ENCODE measurements at regions not wholly inside any gene's neighbourhood (a gene's known extent, or its start where the extent isn't known, plus 50 kb on each side); places are given as distances from the start of the nearest gene placed in this dataset.

DNA sequence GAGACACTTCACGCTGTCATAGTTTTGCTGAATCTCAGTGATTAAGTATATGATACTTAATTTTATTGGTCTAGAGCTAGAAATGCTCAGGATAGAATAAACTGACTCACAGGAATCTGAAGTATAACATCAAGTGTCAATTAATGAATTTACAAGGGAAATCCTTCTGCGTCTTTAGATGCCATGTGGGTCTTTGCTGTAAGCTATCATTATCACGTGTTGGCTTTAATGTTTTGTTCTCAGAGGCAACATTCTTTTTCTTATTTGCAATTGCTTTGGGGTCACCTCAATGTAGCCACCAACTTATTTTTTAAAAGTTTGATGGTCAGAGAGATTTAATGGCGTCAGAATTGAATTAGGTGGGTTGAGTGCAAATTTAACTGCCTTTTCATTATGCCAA is 680.1 kb upstream of the PTBP2 start:
- DNase-seq (ENCODE audit: extremely low read depth in 1 of 2, low read depth in 1 of 2): no peak

DNA sequence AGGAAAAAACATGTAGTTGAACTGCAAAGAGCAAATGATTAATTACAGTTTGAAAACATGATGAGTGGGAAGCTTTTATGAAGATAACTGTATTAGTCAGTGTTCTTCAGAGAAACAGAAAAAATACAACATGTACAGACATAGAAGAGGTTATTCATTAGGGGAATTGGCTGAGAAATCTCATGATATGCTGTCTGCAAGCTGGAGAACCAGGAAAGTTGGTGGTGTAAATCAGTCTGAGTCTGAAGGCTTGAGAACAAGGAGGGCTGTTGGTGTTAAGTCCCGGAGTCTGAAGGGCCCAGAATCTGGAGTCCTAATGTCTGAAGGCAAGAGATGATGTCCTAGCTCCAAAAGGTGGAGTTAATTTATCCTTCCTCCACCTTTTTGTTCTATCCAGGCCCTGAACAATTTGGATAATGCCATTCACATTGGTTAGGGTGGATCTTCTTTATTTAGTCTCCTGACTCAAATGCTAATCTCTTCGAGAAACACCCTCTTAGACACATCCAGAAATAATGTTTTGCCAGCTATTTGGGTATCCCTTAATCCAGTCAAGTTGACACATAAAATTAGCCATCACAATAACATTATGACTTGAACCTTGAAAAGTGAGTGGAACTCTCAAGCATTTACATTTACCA is 672.9 kb upstream of the PTBP2 start:
- DNase-seq (ENCODE audit: extremely low read depth in 1 of 2, low read depth in 1 of 2): no peak

DNA sequence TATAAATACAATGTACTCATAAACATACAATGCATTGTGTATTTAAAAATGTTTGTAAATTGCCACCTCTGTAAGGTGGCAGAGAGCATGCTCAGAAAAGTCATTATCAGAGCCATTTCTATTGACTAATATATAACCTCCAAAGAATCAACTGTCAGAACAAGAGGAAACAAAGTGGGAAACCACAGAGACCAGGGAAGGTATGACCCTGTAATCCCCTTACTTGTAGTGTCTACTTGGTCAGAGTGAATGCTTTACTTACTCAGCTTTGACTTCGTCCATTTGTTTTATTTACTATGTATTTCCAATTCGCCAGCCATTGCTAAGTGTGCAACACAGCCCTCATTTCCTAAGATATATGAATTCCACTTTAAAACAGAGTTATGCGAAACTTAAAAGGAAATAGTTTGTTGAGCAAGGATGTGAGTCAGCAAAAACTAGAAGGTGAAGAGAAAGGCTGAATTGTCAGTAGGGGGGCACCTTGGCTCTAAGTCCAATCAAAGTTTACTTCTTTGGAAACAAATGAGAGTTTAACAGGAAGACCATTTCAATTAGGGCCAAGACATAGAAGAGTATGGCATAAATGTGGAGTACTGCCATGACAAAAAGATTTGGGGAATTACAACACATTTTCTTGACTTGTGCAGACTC is 671.7 kb upstream of the PTBP2 start:
- DNase-seq (ENCODE audit: extremely low read depth in 1 of 2, low read depth in 1 of 2): no peak

DNA sequence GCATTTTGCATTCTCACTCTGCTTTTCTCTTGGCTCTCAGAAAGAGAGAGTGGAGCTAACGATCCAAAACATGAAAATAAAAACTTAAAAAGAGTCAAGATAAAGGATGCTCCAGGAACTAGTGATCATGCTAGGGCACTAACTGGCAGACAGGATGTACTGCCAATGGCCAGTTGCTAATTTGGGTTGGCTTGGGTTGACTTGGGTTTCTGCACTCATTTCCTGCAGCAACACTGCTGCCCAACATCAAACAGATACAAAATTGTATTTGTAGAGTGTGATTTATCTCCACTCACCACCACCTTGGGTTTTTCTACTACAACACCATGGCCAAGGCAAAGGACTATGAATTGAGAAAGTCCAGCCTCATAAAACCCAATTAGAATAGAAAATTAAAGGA is 662.3 kb upstream of the PTBP2 start:
- no peak for DNase-seq (ENCODE audit: extremely low read depth in 1 of 2, low read depth in 1 of 2)

DNA sequence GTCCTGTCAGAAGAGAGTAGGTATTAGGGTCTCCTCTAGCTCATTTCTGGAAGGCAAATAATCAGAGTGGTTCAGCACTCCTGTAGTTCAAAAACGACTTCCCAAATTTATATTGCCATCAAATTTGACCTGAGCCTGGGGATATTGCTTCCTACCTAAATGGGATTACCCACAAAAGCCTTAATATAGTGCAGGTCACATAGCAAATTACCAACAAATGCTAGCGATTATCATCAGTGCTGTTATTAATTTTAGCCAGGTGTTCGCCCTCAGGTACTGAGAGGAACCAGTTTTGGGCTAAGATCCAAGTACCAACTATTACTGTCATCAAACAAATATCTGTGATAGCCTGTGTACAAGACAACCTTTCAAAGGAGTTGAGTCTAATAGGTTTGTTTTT is 661.8 kb upstream of the PTBP2 start:
- no peak for DNase-seq (ENCODE audit: extremely low read depth in 1 of 2, low read depth in 1 of 2)

DNA sequence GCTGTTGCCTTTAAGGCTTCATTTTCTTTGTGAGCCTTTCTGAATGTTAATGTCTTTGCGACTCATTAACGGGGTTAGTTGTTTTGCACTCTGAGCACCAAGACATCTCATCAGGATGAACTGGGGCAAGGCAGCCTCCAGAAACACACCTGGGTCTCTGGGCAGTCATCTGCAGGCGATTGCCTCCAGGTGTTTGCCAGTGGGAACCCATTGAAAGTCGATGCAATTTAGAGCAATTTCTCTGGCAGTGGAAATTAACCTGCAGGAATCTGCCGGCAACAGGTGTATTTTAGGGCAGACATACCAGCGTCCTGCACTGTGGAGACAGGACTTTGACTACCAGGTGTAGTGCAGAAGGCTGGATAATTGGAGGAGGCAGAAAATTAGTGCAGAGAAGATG is 661.0 kb upstream of the PTBP2 start:
- no peak for DNase-seq (ENCODE audit: extremely low read depth in 1 of 2, low read depth in 1 of 2)

DNA sequence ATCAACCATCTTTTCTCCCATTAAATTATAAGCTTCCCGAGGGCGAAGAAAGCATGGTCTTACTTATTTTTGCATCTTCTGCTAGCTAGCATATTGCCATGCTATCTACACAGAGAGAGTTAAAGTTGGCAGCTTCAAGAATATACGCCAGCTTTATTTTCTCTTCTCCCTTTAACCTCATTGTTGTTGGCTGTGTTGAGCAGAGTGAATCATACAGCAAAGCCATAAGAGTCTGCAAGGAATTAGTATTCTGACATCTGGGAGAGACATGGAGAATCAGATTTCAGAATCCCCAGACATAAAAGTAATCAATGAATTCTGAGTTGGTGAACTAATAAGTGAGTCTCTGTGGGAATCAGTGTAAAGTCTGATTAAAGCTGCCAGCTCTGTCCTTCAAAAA is 649.6 kb upstream of the PTBP2 start:
- DNase-seq (ENCODE audit: extremely low read depth in 1 of 2, low read depth in 1 of 2): no peak

DNA sequence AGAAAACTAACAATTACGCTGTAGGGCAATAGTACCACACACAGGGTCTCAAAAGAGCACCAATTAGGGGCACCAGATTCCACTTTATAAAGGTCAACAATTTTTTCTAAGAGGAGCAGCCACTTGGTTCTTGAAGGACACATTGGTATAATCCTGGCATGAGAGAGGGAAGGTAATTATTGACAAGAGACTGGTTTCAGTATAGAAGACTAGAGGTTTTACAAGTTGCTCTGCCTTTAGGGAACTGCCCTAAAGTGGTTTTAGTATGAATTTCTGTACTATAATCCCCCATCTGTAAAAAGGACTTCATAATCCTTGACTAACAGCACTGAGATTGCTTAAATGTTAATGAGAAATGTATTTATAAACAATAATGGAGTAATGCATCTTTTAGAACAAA is 648.5 kb upstream of the PTBP2 start:
- no peak for DNase-seq (ENCODE audit: extremely low read depth in 1 of 2, low read depth in 1 of 2)

DNA sequence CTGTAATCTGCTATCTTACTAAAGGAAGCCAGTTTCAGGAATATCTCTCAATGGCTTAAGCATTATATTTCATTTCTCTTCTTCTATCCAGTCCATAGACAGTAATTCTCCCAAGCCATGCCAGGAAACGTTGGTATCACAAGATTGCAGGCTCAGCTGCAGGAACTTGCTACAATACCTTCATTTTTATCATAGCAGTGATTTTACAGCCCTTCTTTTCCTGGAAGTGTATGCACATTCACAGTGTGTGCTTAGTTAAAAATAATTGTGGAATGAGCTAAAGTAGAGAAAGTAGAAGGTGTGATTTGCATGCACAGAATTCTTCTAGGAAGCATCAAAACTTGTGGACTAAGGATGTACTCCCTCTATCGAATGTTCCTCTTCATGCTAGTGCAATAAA is 647.2 kb upstream of the PTBP2 start:
- no peak for DNase-seq (ENCODE audit: extremely low read depth in 1 of 2, low read depth in 1 of 2)

DNA sequence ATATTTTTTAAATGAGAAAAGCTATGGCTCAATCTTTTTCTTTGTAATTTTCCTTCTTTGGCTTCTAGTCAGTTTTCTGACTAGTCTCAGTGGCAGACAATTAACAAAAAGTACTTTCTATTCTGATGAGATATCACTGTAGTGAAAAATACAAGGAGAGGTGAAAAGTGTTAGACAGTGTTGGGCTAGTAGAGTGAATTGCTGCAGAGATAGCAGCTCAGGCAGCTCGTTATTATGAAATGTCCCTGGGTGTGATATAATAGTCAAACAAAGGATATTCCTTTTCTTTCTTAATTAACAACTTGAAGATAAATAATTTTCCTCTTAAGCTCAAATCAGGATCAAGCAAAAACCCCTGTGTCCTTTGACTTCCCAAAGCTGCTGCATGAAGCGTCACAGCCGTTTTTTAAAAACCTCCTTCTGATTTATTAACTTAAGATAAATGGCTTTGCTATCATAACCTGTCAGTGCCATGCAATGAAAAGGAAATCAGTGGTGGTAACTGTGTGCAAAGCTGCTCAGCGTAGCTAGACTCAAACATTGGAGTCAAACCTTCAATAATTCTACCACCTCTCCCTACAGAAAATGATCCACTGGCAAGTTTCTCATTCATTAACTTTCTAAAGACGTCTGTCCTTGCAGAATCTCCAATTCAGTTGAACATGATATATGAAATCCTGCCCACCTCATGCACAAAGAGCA is 646.6 kb upstream of the PTBP2 start:
- DNase-seq (ENCODE audit: extremely low read depth in 1 of 2, low read depth in 1 of 2): no peak

DNA sequence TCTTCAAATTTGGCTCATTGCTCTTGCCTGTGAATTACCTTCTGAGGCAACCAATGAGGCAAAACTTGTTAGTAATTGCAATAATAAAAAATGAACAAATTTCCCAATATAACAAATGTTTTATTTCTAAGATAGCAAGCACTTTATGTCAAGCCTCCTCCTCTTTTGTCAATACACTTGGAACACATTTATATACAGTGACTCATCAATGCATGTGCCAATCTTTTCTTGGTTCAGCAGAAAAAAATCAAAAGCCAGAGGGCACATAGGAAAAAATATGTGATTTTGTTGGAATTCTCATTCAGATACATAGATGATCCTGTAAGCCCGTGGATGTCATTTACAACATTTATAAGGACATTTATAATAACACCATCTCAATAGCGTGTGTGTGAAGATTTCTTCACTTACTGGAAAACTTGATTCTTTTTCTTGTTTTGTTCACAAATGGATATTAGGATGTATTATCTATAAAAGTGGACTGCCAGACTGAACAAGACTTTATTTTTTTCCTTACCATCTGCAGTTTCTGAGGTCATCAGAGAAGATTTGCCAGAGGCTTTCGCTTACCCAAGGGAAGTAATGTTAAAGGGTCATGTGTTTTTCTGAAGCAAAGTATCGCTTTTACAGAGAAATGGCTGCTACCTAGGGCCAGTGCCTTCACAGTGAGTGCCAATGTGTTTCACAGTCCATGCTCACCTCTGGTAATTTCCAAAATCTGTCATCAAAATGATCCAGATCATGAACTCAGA is 645.7 kb upstream of the PTBP2 start:
- DNase-seq (ENCODE audit: extremely low read depth in 1 of 2, low read depth in 1 of 2): no peak

DNA sequence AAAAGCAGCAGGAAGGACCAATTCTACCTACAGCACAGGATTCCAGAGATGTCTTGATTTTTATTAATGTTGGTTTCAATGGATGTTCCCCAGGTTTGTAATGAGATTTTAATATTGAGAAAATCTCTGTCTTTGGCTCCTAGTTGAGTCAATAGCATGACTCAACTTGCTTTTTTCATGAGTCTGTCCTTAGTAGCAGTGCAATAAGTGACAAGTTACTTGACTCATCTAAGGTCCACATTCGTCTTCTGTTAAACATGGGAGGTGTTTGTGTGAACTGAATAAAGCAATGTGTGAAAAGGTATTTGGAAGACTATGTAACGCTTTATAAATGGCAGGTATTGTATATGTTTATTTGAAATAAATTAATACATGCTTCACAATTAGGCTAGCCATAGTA is 645.0 kb upstream of the PTBP2 start:
- no peak for DNase-seq (ENCODE audit: extremely low read depth in 1 of 2, low read depth in 1 of 2)

DNA sequence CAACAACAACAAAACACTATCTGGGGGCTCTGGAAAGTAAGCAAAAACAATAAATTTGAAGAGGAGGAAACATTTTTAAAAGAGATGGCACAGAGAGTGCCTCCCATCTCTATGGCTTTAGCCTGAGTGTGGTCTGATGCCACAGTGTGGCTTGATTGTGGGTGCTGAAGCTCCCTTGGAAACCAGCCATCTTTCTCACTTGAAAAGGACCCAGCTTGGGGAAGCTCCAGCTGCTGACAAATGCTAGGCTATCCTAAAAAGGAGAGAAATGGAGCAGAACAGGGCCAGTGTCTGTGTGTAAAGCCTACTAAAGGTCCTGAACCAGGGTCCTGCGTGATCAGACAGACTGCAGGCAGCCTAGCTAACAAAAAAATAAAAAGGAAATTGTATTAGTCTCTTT is 642.0 kb upstream of the PTBP2 start:
- no peak for DNase-seq (ENCODE audit: extremely low read depth in 1 of 2, low read depth in 1 of 2)

DNA sequence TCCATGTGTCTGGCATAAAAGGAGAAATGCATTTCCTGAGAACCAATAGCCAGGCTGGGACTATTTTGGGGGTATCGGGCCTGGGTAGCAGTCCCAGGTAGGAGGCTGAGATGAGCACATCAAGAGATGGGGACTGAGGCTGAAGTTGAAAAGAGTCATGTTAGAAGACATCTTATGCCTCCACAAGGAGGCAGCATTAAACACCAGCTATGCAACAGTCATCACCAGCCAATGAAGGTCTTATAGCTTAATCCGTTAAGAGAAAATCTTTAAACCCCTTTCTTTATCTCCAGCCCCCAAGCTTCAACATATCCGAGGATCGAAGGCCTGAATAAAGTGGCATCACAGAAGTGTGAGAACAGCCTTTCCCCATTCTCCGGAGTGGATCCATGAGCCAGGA is 640.7 kb upstream of the PTBP2 start:
- DNase-seq (ENCODE audit: extremely low read depth in 1 of 2, low read depth in 1 of 2): no peak

DNA sequence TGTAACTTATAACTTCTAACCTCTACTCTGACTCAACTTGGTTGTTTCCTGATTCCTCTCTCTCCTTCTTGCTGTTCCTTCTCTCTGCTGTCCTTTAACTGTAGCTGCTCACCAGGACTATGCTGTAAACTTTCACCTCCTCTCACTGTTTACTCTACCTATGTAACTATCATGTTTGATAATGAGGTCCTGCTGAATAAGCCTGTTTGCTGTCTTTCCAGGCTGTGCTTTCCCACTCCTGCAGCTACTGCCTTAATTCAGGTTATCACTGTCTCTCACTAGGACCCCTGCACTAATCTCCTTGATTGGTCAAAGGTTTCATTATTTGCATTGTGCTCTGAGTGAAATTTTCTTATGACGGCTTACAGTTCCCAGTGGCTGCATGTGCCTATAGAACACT is 633.9 kb upstream of the PTBP2 start:
- DNase-seq (ENCODE audit: extremely low read depth in 1 of 2, low read depth in 1 of 2): no peak

DNA sequence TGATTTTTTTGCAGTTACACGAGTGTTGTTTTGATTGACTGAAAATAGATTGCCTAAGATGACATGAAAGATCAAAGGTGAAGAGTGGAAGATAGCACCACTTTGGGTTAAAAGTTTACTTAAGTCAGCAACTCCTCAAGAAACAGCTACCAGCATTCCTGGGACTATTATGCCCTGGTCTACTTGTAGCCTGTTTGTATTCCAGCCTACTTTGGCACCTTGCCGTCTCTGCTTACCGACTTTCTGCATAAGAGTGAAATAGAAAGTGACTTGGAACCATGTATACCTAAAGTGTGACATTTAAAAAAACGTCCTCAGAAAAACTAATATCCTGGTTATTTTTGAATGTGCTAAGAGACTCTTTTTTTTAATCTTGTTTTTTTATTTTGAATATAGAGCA is 631.5 kb upstream of the PTBP2 start:
- no peak for DNase-seq (ENCODE audit: extremely low read depth in 1 of 2, low read depth in 1 of 2)

DNA sequence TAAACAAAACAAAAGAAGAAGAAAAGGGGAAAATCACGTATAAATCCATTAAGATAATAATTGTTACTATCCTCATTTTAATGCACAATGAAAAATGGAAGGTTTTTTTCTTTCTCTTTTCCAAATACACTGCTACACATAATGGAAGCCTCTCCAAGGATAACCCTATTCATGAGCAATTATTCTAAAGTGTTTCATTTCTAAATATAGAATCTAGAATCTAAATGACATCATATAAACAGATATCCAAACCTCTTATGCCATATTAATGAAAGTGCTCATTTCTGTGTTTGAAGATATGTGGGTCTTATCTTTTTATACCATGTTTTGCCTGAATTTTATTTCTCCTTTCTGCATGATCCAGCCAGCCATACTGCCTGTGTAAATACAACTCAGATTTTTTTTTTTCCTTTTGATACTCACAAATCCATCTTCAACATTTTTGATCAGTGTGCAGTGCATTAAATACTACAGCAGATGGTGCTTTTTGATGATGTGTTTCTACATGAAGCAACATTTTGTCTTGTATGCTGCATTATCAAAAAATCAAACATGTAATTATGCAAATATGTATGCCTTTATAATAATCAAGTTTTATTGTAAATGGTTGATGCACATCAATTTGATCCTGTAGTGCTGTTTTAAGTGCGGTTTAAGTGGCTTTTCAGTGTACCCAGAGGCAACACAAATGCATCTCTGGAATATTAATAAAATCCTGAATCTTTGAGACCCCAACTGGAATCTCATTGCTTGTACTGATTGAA is 625.6 kb upstream of the PTBP2 start:
- DNase-seq (ENCODE audit: extremely low read depth in 1 of 2, low read depth in 1 of 2): no peak

DNA sequence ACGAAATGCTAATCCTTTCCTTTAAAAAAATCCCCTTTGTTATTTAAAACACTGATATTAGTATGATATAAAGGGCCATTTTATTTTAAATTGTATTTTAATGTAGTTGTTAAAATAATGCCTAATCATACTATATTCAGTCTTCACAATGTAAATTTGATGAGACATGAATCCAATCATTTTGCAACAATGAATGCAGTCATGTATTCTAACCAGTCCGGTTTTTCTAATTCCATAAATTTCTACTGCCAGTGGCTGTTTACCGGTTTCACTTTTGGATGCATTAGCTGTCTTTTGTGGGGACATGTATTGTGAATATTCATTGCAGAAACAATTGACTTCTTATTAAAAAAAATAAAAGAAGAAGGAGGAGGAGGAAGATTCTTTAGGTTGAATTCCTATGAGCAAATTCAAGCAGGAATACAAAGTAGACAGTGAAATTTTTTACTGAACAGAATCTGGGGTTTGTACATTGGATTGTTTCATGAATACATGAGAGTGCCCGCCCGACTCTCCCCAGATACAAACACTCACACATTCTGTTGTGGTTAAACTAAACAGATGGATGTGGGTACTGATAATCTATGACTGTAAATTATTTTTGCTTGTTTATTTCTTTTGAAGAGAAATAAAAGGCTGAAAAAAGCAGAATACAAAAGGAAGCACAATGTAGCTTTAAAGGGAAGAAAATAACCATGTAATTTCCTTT is 624.8 kb upstream of the PTBP2 start:
- DNase-seq (ENCODE audit: extremely low read depth in 1 of 2, low read depth in 1 of 2): no peak

DNA sequence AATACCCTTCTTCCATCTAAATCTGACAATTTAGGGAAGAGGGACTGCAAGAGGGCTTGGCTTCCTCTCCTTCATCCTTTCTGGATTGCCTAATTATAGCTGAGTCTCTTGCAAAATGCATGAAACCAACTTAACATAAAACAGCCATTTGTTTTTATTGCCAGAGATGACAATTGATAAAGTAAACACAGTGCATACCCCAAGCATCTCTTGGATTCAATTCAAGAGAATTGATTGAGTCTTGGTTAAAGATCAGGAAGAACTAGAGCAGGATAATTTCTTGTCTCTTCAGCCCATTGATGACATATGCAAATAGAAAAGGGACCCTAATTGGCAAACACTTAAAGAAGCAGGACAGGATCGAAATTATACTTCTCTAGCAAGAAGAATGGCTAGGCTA is 617.1 kb upstream of the PTBP2 start:
- no peak for DNase-seq (ENCODE audit: extremely low read depth in 1 of 2, low read depth in 1 of 2)

DNA sequence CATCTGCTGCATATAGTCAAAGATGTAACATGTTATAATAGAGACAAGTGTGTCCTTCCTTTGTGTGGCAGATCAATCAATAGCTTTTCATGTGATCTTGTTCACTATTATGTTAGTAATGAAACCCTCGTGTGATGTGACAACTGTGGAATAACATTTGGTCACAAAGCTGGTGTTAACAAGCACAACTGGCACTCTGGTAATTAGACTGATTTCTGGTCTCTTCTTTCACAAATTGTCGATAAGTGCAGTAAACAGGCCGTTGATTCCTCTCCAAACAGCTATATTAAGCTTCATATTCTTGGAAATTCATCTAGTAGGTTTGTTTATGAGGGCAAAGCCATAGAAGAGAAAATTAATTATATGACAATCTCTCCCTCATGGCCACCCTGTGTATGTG is 616.7 kb upstream of the PTBP2 start:
- no peak for DNase-seq (ENCODE audit: extremely low read depth in 1 of 2, low read depth in 1 of 2)
